Astrocyte (in vitro differentiated cells and primary cell): ENCODE measurements at regions not wholly inside any gene's neighbourhood (a gene's known extent, or its start where the extent isn't known, plus 50 kb on each side); places are given as distances from the start of the nearest gene placed in this dataset.

Source experiments
- EZH2 ChIP-seq: IDR thresholded peaks from 2 replicates; pipeline ENCODE4 v1.6.1; 2012; ENCODE audit warnings: mild to moderate bottlenecking, low read length, inconsistent platforms; ENCODE audit not compliant: insufficient read depth
- TF ChIP-seq, protein P1 (sequence below): IDR thresholded peaks from 2 replicates; pipeline ENCODE4 v1.5.1; 2011; ENCODE audit warnings: low read depth, mild to moderate bottlenecking, inconsistent platforms, low read length, moderate library complexity; ENCODE audit not compliant: insufficient read depth

- TF ChIP-seq, protein P1, sequence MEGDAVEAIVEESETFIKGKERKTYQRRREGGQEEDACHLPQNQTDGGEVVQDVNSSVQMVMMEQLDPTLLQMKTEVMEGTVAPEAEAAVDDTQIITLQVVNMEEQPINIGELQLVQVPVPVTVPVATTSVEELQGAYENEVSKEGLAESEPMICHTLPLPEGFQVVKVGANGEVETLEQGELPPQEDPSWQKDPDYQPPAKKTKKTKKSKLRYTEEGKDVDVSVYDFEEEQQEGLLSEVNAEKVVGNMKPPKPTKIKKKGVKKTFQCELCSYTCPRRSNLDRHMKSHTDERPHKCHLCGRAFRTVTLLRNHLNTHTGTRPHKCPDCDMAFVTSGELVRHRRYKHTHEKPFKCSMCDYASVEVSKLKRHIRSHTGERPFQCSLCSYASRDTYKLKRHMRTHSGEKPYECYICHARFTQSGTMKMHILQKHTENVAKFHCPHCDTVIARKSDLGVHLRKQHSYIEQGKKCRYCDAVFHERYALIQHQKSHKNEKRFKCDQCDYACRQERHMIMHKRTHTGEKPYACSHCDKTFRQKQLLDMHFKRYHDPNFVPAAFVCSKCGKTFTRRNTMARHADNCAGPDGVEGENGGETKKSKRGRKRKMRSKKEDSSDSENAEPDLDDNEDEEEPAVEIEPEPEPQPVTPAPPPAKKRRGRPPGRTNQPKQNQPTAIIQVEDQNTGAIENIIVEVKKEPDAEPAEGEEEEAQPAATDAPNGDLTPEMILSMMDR: no peak
- no peak for TF ChIP-seq EZH2
Measured at GRCh38 chr14:48957486-48957885, 628.7 kb downstream of the RPS29 start.
